IPS DF 6.9 (cell line): ENCODE measurements at regions not wholly inside any gene's neighbourhood (a gene's known extent, or its start where the extent isn't known, plus 50 kb on each side); places are given as distances from the start of the nearest gene placed in this dataset.

Experiments used
- DNase-seq: peaks from one replicate; pipeline ENCODE4 v3.0.0-alpha.2; 2013; ENCODE audit warnings: low read depth, low spot score
- H3K27ac ChIP-seq: one replicate; pipeline ENCODE4 v1.5.1; 2013; ENCODE audit warnings: low read length, control low read depth
- H3K27me3 ChIP-seq: 2 replicates; pipeline ENCODE4 v1.6.1; 2013; ENCODE audit warnings: mild to moderate bottlenecking, low read length; ENCODE audit not compliant: control insufficient read depth, insufficient read depth
- H3K36me3 ChIP-seq: 2 replicates; pipeline ENCODE4 v1.6.1; 2013; ENCODE audit warnings: low read length; ENCODE audit not compliant: control insufficient read depth, insufficient read depth
- H3K4me1 ChIP-seq: 2 replicates; pipeline ENCODE4 v1.6.1; 2013; ENCODE audit warnings: low read length; ENCODE audit not compliant: control insufficient read depth, insufficient read depth
- H3K4me3 ChIP-seq: 2 replicates; pipeline ENCODE4 v1.5.1; 2013; ENCODE audit warnings: mild to moderate bottlenecking, low read length
- H3K9me3 ChIP-seq: 2 replicates; pipeline ENCODE4 v1.6.1; 2013; ENCODE audit warnings: low read length, inconsistent platforms; ENCODE audit not compliant: control insufficient read depth, insufficient read depth
- WGBS: extraction: QIAGEN DNeasy Blood & Tissue Kit; methylation state at CpG from one replicate; pipeline ENCODE4 v1.1.7; 2013; ENCODE audit warnings: mixed read lengths, missing lambda C conversion rate; ENCODE audit not compliant: insufficient read length, insufficient coverage; 5-methylcytosine and 5-hydroxymethylcytosine counted together

GRCh38 chr1:79792219-79792930 is 785.8 kb upstream of the ADGRL4 start:
- 100% methylated on average over 1 of the region's 4 CpGs for WGBS
- no peak for DNase-seq

GRCh38 chr1:79791488-79792218 is 785.1 kb upstream of the ADGRL4 start:
- no peaks in the 10 kb centered on the region for H3K9me3 ChIP-seq
- no CpG with 5 or more reads among the region's 5 CpGs for WGBS

More at GRCh38 chr1:79792219-79792930, 785.8 kb upstream of the ADGRL4 start:
- Histone ChIP-seq H3K27ac (no peak overlapping the region), H3K4me1 (no peaks in the 10 kb centered on the region), H3K36me3 (0 out of 2 replicates have a peak, but pooled peaks cover 6% of the 10 kb centered on the region), H3K9me3 (no peaks in the 10 kb centered on the region), H3K4me3 (no peak overlapping the region), H3K27me3 (no peaks in the 10 kb centered on the region)

GRCh38 chr1:79790950-79791349 is 784.4 kb upstream of the ADGRL4 start:
- Histone ChIP-seq H3K27me3 (no peaks in the 10 kb centered on the region), H3K4me3 (no peak overlapping the region), H3K9me3 (no peaks in the 10 kb centered on the region), H3K36me3 (no peaks in the 10 kb centered on the region), H3K4me1 (no peaks in the 10 kb centered on the region), H3K27ac (no peak overlapping the region)
- DNase-seq, result no peak
- no CpG with 5 or more reads among the region's 1 CpG for WGBS

More at GRCh38 chr1:79791488-79792218, 785.1 kb upstream of the ADGRL4 start:
- Histone ChIP-seq H3K27ac (no peak overlapping the region), H3K27me3 (no peaks in the 10 kb centered on the region), H3K4me3 (no peak overlapping the region), H3K4me1 (no peaks in the 10 kb centered on the region), H3K36me3 (0 out of 2 replicates have a peak, but pooled peaks cover 2% of the 10 kb centered on the region)
- DNase-seq, result no peak

- no peaks in the 10 kb centered on the region for H3K9me3 ChIP-seq
- H3K27ac ChIP-seq, result no peak overlapping the region
- WGBS, result no CpG with 5 or more reads among the region's 4 CpGs
- no peaks in the 10 kb centered on the region for H3K4me1 ChIP-seq
- H3K4me3 ChIP-seq, result no peak overlapping the region
- no peaks in the 10 kb centered on the region for H3K36me3 ChIP-seq
- DNase-seq, result no peak
- no peaks in the 10 kb centered on the region for H3K27me3 ChIP-seq
Measured at GRCh38 chr1:79787631-79788030, 781.1 kb upstream of the ADGRL4 start.

GRCh38 chr1:79785964-79786363 is 779.4 kb upstream of the ADGRL4 start:
- Histone ChIP-seq H3K27me3 (no peaks in the 10 kb centered on the region), H3K4me3 (no peak overlapping the region), H3K9me3 (no peaks in the 10 kb centered on the region), H3K36me3 (no peaks in the 10 kb centered on the region), H3K4me1 (no peaks in the 10 kb centered on the region), H3K27ac (no peak overlapping the region)
- no CpG with 5 or more reads among the region's 1 CpG for WGBS
- DNase-seq, result no peak

GRCh38 chr1:79785561-79785960 is 779.0 kb upstream of the ADGRL4 start:
- H3K4me3 ChIP-seq, result no peak overlapping the region
- H3K4me1 ChIP-seq, result no peaks in the 10 kb centered on the region
- no peak for DNase-seq
- no peaks in the 10 kb centered on the region for H3K27me3 ChIP-seq
- no peaks in the 10 kb centered on the region for H3K9me3 ChIP-seq
- no peaks in the 10 kb centered on the region for H3K36me3 ChIP-seq
- no peak overlapping the region for H3K27ac ChIP-seq
- WGBS, result no CpG with 5 or more reads among the region's 4 CpGs

- Histone ChIP-seq H3K27me3 (no peaks in the 10 kb centered on the region), H3K4me1 (no peaks in the 10 kb centered on the region), H3K27ac (no peak overlapping the region), H3K4me3 (no peak overlapping the region), H3K36me3 (no peaks in the 10 kb centered on the region), H3K9me3 (no peaks in the 10 kb centered on the region)
- DNase-seq, result no peak
- WGBS, result no CpG with 5 or more reads among the region's 3 CpGs
Measured at GRCh38 chr1:79781261-79781660, 774.7 kb upstream of the ADGRL4 start.

- Histone ChIP-seq H3K36me3 (no peaks in the 10 kb centered on the region), H3K9me3 (no peaks in the 10 kb centered on the region)
- DNase-seq, result no peak
Measured at GRCh38 chr1:79777481-79778219, 771.1 kb upstream of the ADGRL4 start.

GRCh38 chr1:79775402-79775801 is 768.9 kb upstream of the ADGRL4 start:
- Histone ChIP-seq H3K27me3 (no peaks in the 10 kb centered on the region), H3K36me3 (no peaks in the 10 kb centered on the region), H3K4me1 (no peaks in the 10 kb centered on the region), H3K27ac (no peak overlapping the region), H3K9me3 (no peaks in the 10 kb centered on the region), H3K4me3 (no peak overlapping the region)
- no peak for DNase-seq
- no CpG with 5 or more reads among the region's 2 CpGs for WGBS

More at GRCh38 chr1:79777481-79778219, 771.1 kb upstream of the ADGRL4 start:
- no peak overlapping the region for H3K27ac ChIP-seq
- H3K27me3 ChIP-seq, result no peaks in the 10 kb centered on the region
- no CpG with 5 or more reads among the region's 2 CpGs for WGBS
- H3K4me3 ChIP-seq, result no peak overlapping the region
- no peaks in the 10 kb centered on the region for H3K4me1 ChIP-seq

- no peaks in the 10 kb centered on the region for H3K4me1 ChIP-seq
- H3K36me3 ChIP-seq, result no peaks in the 10 kb centered on the region
- H3K4me3 ChIP-seq, result no peak overlapping the region
- WGBS, result no CpG with 5 or more reads among the region's 2 CpGs
- H3K9me3 ChIP-seq, result no peaks in the 10 kb centered on the region
- H3K27ac ChIP-seq, result no peak overlapping the region
- no peak for DNase-seq
- H3K27me3 ChIP-seq, result no peaks in the 10 kb centered on the region
Measured at GRCh38 chr1:79773385-79773784, 766.9 kb upstream of the ADGRL4 start.
